ENCODE measurements at regions not wholly inside any gene's neighbourhood (a gene's known extent, or its start where the extent isn't known, plus 50 kb on each side); places are given as distances from the start of the nearest gene placed in this dataset.

DNA sequence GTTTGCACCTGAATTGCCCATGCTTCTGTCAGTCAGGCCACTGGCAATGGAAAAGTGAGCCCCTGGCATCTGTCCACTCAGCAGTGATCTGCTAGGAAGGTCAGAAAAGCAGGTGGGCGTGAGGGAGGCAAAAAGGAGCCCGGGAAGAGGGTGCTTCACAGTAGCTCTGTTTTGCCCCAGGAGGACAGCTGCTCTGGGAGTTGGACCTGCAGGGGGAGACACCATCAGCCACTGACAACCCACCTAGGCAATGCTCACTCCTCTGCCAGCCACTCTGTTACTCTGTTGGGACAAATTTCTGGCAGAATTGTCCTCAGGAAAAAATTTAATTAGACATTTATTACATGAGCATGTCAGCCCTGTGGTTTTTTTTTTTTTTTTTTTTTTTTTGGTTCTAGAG, 146.4 kb downstream of the LRIG2 start:
- DNase-seq (ENCODE audit: low spot score), result no peak

DNA sequence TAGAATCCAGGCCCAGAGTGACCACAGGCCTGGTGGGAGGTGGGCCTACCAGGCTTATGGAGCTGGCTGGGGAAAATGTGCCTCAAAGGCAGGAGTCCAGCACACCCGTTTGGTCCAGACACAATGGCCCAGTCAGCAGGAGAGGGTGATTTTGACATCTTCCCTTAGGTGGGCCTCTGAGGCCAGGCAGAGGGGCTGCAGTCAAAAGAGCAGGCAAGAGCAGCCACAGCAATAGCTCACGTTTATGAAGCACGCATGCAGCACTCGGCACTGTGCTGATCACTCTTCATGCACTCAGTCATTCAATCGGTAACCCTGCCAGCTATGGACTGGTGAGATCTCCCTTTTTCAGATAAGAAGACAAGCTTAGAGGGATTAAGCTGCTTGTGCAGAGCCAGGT, 146.8 kb downstream of the LRIG2 start:
- DNase-seq (ENCODE audit: low spot score), result no peak

DNA sequence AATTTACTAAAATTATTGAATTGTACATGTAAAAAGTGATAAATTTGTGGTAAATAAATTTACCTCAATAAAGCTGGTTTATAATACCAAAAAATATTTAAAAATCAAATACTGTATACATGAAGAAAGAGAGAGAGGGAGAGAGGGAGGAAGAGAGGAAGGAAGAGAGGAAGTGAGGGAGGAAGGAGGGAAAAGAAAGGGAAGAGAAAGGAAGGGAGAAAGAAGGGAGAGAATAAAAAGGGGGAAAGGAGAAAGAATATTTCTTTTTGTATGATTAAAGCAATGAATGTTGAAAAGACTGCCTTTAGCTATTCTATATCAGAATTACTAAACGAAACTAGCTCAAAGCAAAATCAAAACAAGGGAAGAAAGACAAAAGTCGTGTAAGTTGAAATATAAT, 150.0 kb downstream of the LRIG2 start:
- DNase-seq (ENCODE audit: low spot score), result no peak

DNA sequence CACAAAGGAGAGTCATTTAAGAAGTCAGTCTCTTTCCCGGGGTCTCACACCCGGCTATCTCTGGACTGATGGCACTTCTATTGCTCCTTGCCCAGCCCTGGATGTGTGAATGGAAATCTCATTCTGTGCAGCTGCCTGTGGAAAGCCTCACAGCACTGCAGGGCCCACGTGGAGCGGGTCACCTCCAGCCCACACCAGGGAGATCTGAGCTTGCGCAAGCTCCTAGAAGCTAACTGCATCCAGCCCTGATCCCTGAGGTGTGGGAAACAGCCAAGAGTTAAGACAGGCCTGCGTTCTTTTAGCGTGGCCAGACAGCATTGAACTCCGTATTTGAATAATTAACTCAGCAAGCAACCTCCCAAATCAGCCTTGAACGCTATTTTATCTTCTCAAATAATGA, 150.5 kb downstream of the LRIG2 start:
- DNase-seq (ENCODE audit: low spot score), result no peak

DNA sequence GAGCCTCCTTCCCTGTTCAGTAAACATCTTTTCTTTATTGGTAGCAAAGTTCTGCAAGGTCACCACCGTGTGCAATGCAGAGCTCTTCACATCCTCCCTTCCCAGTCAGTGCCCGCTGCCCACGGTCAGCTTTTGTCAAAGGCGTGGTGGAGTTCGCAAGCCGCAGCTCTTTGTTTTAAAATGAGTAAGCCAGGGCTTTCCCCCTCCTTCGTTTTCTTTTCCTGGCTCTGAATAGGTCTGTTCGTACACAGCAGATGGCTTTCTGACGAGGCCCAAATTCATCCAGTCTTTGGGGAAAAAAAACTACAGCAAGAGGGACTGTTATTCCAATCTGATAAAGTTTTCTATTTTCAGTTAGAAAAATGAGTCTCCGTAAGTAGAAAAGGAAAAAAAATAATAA, 153.2 kb downstream of the LRIG2 start:
- DNase-seq (ENCODE audit: low spot score), result peak; percentile 6

DNA sequence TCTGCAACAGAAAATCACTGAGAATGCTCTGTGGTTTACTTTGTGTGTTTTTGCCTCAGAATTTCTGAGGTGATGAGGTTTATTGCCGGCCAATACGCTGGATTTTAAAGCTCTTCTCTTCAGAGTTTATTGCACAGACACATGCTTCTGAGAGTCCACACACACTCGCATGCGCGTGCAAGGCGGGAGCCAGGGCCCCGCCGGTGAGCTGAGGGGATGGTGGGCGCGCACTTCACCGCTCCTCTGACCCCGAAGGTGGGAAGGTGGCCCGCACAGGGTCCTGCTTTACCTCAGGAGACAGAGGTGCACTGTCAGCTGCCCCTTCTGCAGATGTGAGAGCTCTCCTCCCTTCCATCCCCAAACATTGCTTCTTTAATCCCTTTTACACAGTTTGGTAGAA, 158.4 kb upstream of the MAGI3 start:
- DNase-seq (ENCODE audit: low spot score), result no peak

DNA sequence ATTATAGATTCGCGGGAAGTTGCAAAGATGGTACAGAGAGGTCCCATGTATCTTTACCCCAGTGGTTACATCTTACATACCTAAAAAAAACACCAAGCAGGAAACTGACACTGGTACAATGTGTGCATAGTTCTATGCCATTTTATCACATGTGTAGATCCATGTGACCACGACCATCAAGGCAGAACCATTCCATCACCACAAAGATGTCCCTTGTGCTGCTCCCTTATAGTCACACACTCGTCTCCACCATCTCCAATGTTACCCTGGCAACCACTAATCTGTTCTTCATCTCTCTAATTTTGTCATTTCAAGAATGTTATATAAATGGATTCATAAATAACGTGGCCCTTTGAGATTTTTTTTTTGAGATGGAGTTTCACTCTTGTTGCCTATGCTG, 156.9 kb upstream of the MAGI3 start:
- DNase-seq (ENCODE audit: low spot score), result no peak

DNA sequence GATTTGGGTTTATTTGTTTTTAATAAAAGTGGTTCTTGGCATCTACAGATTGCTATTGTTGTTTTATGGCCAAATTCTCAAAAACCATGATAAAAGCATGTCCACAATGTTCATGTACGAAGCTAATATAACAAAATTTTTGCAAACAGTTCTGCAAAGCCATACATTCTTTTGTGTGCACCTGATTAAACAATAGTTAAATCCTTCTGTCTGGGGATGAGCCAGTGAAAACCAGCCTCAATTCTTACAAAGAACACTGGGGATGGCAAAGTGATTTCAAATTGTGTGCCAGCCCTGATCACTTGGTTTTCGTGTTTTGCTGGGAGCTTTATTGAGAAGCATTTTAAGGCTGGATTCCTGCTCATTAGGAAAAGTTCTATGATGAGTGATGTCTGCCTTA, 149.1 kb upstream of the MAGI3 start:
- DNase-seq (ENCODE audit: low spot score), result no peak

DNA sequence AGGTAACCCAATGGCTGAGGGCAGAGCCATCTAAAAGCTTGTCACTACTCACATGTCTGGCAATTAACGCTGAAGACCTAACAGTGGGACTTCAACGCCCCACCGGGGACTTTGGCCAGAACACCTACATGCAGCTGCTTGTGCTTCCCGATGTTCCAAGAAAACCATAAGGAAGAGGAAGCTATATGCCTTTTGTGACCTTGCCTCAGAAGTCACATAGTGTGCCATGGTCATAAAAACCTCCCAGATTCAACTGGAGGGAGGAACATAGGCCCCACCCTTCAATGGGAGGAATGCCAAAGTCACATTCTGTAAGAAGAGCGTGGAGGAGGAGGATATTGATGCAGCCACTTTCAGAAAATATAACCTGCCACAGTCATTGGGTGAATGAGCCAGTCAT, 147.8 kb upstream of the MAGI3 start:
- no peak for DNase-seq (ENCODE audit: low spot score)

DNA sequence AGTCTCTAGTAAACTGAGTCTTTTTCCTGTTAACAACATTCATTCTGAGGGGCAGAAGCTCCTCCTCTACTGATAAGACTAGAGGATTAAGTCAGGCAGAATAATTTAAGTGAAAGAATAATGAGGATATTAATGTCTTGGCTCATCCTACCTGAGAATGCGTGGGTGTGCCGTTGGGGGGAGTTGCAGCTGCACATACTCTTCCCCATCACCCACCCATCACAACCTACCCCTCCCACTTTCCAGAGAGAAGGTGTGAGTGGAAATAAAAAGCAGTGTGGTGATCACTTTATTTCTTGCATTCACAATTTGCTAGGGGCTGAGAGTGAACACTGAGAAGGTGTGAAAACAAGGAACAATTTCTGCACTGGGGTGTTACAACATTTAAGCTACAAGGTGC, 146.8 kb upstream of the MAGI3 start:
- DNase-seq (ENCODE audit: low spot score), result no peak

DNA sequence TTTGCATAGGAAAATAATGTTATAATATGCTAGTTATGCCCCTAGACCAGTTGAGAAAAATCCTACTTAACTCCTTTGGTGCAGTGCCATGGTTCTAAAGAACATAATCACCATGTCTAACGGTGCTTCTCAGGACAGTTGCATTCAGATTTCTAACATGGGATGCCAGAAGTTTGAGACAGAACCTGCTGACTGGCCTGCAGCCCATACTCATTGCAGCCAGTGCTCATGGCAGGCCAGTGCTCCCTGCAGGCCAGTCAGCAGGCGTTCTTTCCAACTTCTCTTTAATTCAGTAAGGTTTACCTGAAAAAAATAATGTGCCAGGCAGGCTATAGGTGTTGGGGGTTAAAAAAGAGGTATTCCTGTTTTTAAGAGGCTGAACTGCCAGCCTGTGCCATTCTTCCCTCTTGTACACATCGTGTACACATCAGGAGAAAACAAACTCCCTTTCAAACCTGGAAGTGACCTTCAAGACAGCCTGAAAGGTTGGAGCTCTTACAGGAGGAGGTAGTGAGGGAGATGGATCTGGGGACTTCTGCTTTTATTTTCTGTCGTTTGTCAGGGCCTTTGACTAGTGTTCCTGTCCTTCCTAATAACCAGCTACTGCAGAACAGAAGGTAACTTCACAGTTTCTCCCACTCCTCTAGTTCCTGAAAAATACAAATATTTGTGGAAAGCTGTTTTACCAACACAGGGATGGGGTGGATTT, 146.0 kb upstream of the MAGI3 start:
- no peak for DNase-seq (ENCODE audit: low spot score)

DNA sequence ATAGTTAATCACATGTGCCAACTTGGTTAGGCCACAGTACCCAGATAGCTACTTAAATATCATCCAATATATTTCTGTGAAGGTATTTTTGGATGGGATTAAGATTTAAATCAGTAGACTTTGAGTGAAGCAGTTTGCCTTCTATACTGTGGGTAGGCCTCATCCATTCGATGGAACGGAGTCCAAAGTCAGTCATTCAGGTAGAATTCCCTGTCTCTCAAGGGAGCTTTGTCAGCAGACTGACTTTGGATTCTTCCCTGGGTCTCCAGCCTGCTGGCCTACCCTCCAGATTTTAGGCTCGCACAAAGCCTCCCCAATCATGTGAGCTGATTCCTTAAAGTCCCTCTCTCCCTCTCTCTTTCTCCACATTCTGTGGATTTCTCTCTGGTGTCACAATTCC, 145.1 kb upstream of the MAGI3 start:
- DNase-seq (ENCODE audit: low spot score), result no peak

DNA sequence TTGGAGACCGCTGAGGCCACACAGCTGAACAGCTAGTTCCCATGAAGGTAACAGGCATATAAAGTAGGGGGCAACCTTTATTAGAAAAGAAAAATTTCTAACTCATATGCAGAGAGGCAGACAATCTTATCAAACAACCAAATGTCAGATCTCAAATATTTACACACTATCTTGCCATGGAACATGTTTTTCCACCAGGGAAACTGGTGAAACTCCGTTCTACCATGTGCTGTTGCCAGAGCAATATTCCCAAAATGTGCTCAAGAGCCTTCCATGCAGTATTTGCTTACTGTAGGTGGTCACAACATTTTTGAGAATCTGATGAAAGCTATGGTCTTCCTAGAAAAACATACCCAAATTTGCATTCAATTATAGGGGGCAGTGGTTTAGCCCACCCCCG, 143.4 kb upstream of the MAGI3 start:
- no peak for DNase-seq (ENCODE audit: low spot score)

DNA sequence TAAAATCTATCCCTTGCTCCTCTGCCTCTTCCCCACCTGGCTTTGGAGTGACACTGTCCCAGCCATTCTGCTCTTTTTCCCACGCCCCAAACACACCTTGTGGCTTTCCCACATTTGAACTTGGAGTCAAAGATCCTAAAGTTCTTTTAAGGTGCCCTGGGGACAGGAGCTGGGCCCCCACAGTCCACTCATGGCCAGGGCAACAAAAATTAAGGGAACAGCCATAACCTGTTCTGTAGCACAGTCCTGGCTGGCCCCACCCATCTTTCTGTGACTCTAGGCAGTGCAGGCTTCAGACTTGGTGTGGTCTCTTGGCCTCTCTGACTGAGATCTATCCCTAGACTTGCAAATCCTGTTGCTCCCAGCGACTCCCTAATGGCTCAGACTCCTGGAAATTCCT, 143.0 kb upstream of the MAGI3 start:
- DNase-seq (ENCODE audit: low spot score), result no peak

DNA sequence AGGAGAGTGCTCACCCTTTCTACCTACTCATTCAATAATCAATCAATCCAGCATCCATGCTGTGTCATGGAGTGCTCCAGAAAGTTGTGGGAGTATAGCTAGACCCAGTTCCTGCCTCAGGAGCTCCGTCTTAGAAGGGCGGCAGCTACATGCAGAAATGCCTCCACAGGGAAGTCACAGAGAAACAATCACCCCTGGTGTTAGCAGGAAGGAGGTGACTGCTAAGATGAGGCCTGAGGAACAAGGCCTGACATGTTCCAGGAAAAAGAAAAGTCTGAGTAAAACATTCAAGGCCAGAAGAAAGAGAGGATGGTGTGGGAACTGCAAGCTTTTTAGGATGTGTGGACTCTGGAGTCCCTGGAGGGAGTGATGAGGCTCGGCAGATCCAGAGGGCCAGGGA, 142.5 kb upstream of the MAGI3 start:
- no peak for DNase-seq (ENCODE audit: low spot score)

DNA sequence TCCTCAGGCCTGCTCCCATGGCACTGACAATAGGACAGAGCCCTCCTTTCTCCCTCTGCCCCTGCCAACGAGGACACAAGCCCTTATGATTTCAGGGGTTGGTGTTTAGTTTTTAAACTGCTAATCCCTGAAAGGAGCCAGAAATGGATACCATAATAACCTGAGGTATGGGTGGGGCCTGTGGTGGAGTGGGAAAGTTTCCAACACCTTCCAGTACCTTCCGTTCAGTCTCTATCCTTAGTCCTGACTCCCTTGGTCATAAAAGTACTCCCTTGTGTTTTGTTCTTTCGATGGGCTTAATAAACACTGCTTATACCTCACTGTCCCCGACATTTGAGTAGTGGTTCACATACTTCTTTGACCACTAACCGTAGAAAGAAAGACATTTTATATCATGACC, 141.8 kb upstream of the MAGI3 start:
- no peak for DNase-seq (ENCODE audit: low spot score)

DNA sequence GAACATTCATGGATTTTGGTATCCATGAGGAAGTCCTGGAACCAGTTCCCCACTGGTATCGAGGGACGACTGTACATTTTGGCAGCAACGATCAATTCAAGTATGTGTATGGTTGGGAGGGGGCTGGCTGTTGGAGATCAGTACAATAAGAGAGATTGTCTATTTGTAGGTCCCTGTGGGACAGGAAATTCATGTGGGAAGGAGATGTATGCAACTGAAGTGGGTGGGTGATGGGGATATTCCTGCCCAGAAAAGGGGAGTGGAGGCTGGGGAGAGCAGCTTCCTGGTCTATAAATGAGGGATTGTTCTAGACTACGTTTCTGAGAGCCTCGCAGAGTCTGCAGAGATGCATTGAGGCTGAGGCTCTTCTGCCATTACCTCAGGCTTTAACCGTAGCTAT, 140.2 kb upstream of the MAGI3 start:
- DNase-seq (ENCODE audit: low spot score), result no peak

DNA sequence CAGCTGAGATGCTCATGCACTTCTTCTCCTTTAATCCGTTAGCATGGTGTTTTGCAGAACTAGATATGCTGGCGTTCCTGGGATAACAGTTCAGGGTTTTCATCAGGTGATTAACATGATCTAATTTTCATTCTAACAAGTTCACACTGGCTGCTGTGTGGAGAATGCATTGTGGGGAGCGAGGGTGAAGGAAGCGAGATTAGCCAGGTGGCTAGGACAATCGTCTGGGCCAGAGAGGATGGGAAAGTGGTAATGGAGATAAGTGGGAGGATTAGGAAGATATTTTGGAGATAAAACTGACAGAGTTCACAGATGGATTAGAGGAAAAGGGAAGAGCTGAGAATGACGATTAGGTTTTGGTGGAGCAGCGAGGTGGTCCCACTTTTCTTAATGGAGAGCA, 138.1 kb upstream of the MAGI3 start:
- DNase-seq (ENCODE audit: low spot score), result no peak

DNA sequence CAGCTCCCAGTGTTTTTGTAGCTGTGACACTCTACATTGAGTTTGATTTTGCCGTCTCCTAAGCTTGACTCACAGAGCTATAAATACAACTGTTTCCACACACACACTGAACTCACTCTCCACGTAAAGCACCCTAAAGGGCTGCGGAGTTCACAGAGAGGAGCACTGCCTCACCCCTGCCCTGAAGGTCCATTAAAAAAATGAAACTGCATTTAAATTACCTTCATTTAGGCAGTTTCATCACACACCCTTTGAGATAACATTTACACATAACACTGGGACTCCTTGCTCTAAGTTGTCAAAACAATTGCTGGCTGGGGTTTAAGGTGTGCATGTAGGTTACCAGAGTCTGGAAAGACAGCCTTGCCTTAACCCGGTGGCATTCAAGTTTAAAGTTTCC, 137.1 kb upstream of the MAGI3 start:
- no peak for DNase-seq (ENCODE audit: low spot score)

DNA sequence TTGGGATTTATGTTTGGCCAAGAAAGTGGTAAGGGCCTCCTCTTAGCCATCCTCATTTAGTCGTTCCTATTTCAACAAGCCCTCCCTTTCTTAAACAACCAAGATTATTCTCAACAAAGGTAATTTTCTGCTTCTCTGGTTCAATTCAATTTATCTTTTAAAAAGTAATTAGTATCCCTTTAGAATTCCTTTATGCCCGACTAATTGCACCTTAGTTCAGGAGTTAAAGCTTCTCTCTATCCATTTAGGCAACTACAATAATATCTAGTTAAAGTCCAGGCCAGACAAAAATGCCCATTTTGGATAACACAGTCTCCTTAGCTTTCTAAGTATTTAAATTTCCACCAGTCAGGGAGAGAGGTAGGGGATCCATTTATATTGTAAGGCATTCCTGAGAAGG, 136.7 kb upstream of the MAGI3 start:
- DNase-seq (ENCODE audit: low spot score), result no peak

DNA sequence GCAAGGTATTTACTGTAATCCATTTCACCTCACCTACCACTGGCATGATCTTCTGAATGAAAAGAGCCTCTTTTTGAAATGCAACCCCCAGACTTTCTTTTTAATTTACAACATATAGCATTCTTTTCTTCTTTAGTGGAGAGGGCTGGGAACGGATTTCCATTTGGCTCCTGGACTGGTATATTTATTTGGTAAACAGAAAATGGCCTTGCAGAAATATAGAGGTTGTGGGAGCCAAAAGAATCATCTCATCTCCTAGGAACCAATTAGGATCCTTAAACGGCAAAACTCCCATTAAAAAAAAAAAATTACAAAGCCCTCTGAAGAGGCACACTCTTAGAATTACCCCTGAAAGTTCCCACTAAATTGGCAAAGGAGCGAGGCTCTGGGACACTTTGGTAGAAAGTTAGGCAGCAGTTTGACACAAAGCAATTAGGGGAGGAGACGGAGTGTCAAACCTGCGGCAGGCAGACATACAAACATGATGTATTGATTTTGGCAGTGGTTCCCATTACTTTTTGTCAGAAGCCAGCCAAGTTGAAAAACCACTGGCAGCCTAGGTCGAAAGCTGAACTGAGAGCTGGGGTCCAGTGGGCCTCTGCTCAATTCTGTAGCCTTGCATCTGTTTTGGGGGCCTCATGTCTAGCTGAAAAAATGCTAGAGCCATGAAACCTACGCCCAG, 135.1 kb upstream of the MAGI3 start:
- DNase-seq (ENCODE audit: low spot score), result no peak

DNA sequence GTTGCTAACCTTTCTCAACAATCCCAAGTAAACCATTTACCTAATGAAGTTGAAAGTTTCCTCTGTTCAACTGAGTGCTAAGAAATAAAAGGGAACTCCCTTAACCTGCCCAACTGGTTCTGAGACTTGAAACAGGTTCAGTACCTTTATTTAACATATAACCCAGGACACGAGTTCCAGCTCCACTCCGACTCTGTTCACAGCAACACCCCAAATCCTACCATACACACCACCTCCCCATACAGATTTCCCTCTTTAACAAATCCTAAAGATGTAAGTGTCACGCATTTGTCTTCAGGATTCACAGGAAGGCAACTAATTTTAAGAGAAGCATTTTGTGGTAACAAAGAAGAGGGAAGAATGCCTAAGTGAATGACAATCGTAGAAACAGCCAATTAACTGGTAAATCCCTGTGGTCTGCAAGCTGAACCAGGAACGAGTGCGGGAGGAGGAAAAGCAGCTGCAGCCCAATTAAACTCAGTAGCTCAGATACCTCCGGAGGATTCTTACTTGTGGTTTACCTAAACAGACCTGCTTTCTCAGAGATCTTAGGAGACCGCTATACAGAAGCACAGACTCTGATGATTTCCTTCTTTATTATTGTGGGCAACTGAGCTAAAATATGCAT, 134.5 kb upstream of the MAGI3 start:
- DNase-seq (ENCODE audit: low spot score), result no peak

DNA sequence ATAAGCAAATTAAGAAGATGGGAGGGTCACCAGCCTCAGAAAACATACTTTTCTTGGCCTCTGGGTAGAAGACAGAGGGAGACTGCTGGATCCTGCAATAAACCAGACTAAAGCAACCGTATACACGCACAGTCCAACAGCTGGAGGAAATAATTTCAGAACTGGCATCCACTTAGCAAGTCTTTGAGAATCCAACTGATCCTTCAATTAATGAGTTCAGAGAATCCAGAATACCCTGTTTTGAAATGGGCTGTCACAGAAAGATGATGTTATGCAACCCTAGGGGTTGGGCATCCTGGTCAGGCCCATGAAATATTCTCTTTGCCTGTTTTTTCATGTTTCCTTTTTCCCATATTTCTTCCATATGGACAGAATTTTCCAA, 134.0 kb upstream of the MAGI3 start:
- no peak for DNase-seq (ENCODE audit: low spot score)

DNA sequence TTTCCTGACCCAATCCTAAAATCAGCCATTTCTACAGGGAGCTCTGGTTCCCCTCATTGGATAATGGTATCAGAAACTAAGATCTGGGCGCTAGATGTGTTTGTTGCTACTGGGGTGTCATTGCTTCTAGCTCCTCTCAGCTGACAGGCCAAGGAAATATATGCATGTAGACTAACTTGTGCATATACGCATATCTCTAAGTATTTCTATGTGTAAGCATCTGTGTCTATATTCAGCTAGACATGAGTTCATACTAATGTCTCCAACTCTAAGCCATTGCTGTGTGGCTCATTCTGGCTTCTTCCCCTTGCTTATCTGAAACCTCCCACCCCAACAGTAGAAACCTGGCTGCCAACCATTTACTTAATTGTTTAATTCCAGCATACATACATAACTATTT, 130.3 kb upstream of the MAGI3 start:
- DNase-seq (ENCODE audit: low spot score), result no peak
